ENCODE measurements at regions not wholly inside any gene's neighbourhood (a gene's known extent, or its start where the extent isn't known, plus 50 kb on each side); places are given as distances from the start of the nearest gene placed in this dataset.

DNA sequence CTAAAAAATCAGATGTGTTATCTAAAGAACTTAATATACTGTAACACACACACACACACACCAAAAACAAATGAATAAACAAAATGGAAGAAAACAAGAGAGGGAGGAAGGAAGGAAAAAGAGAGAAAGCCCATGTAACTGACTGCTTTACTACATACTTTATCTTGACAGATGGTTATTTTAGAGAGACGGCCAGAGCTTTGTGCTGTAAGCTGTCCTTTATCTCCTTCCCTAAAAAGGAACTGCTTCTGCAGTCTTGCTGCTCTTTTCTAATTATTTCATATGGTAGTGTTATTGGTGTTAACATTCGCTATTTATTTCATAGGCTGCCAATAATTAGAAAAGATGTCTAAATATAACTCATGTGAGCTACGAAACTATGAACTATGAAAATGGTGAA lies 1384.6 kb downstream of the MRPL39 start:
- TF ChIP-seq SPI1 (IDR thresholded peaks at IDR 0.05; ENCODE audit: low read depth, low read length) (no peak), POLR2A (IDR thresholded peaks at IDR 0.05; ENCODE audit: low read depth, low read length) (no peak), POU2F2 (IDR thresholded peaks at IDR 0.05; ENCODE audit: low read depth, low read length) (no peak), PAX5 (IDR thresholded peaks at IDR 0.05; ENCODE audit: insufficient read depth, low read length, severe bottlenecking) (no peak), TAF1 (IDR thresholded peaks at IDR 0.05; ENCODE audit: low read depth, low read length) (no peak)
- DNase-seq (ENCODE audit: insufficient read length, low spot score) (no peak), FAIRE-seq (no peak)

DNA sequence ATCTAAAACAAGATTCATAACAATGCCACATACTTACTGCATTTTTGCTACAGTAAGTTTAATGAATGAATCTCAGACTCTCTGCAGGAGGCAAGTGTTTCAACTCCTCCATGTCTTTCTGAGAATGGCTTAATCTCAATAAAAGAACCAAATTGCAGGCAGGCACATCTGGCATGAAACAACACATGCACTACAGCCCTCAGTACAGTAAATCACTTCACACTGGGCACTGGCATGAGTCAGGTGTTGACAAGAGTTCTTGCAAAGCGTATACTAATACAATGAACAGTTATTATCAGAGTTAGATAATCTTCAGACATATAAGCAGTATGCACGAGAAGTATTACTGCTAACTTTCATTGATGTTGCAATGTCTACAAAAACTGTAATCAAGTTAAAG lies 1386.8 kb downstream of the MRPL39 start:
- TF ChIP-seq SPI1 (IDR thresholded peaks at IDR 0.05; ENCODE audit: low read depth, low read length) (no peak), POLR2AphosphoS5 (IDR thresholded peaks at IDR 0.05; ENCODE audit: low read depth, low read length) (no peak), POU2F2 (IDR thresholded peaks at IDR 0.05; ENCODE audit: low read depth, low read length) (no peak)
- FAIRE-seq: no peak
- DNase-seq (ENCODE audit: insufficient read length, low spot score): no peak

DNA sequence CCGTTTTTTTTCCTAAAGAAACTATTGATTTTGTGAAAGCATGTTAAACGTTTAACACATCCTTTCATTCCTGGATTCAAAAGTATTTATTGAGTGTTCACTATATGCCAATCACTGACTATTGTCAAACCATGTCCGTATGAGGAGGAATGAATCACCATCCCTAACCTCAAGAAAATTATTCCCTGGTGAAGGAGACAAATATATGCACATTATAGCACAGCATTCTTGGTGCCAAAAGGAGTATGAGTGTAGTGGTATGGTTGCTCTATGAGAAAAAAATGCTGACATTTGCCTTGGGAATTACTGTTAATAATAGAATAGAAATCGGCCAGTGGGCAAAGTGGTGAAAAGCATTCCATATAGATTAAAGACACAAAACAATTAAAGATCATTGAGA lies 1390.1 kb downstream of the MRPL39 start:
- TF ChIP-seq POLR2AphosphoS5 (IDR thresholded peaks at IDR 0.05; ENCODE audit: low read depth, low read length) (no peak), PAX5 (IDR thresholded peaks at IDR 0.05; ENCODE audit: insufficient read depth, low read length, severe bottlenecking) (no peak), TAF1 (IDR thresholded peaks at IDR 0.05; ENCODE audit: low read depth, low read length) (no peak), SPI1 (IDR thresholded peaks at IDR 0.05; ENCODE audit: low read depth, low read length) (no peak)
- FAIRE-seq: no peak
- no peak for DNase-seq (ENCODE audit: insufficient read length, low spot score)

DNA sequence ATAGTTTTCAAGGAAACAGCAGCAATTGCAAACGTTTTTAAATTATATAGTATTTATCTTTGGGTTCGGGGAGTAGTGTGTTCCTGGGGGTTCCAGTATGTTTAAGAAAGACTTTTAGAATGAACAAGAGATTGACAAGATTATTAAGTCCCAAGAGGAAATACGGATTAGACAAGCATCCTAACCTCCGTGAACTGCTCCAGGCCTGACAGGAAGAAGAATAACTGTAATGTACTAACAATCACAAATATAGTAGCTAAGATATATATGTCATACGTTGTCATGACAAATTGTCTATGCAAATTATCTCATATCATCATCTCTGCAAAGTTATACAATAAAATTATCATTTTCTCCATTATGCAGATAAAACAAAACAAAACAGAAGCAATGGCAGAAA lies 1397.2 kb downstream of the MRPL39 start:
- TF ChIP-seq POLR2AphosphoS5 (IDR thresholded peaks at IDR 0.05; ENCODE audit: low read depth, low read length) (no peak), PAX5 (IDR thresholded peaks at IDR 0.05; ENCODE audit: insufficient read depth, low read length, severe bottlenecking) (no peak), TAF1 (IDR thresholded peaks at IDR 0.05; ENCODE audit: low read depth, low read length) (no peak), POLR2A (IDR thresholded peaks at IDR 0.05; ENCODE audit: low read depth, low read length) (no peak), SPI1 (IDR thresholded peaks at IDR 0.05; ENCODE audit: low read depth, low read length) (no peak), POU2F2 (IDR thresholded peaks at IDR 0.05; ENCODE audit: low read depth, low read length) (no peak)
- no peak for FAIRE-seq
- DNase-seq (ENCODE audit: insufficient read length, low spot score): no peak

DNA sequence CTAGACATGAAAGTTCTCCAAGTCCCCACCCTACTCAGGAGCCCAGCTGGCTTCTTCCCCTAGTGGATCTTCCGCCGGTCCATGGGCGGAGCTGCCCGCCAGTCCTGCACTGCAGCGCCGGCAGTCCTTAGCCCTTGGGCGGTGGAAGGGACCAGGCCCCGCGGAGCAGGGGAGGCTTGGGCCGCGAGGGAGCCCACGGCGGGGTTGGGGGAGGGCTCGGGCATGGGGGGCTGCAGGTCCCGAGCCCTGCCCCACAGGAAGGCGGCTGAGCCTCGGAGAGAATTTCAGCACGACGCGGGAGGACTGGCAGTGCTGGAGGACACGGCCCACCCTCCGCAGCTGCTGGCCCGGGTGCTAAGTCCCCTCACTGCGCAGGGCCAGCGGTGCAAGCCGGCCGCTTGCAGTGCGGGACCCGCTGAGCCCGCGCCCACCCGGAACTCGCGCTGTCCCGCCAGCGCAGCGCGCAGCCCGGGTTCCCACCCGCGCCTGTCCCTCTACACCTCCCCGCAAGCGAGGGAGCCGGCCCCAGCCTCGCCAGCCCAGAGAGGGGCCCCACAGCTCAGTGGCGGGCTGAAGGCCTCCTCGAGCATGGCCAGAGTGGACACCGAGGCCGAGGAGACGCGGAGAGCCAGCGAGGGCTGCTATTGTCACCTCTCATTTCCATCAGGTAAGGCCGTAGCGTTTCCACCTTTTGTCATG lies 1398.6 kb downstream of the MRPL39 start:
- DNase-seq (ENCODE audit: insufficient read length, low spot score) (no peak), FAIRE-seq (no peak)
- TF ChIP-seq POLR2A (IDR thresholded peaks at IDR 0.05; ENCODE audit: low read depth, low read length) (no peak), POLR2AphosphoS5 (IDR thresholded peaks at IDR 0.05; ENCODE audit: low read depth, low read length) (no peak), PAX5 (IDR thresholded peaks at IDR 0.05; ENCODE audit: insufficient read depth, low read length, severe bottlenecking) (no peak), SPI1 (IDR thresholded peaks at IDR 0.05; ENCODE audit: low read depth, low read length) (no peak)

DNA sequence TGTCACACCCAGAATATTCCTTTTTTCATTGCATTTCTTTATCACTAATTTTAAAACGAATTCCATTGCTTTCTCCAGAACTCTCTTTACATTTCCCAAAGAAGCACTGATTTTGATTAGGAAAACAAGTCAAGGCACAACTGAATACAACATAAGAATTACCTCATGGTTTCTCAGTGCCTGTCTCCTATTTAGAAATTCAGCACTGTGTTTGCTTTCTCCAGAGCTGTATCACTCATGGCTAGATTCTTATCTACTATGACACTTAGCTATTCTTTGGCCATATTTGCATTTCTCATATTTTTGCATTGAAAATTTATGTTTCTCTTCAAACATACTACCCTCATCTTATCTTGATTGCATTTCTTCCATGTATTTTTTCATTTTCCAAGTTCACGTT lies 1402.0 kb downstream of the MRPL39 start:
- TF ChIP-seq PAX5 (IDR thresholded peaks at IDR 0.05; ENCODE audit: insufficient read depth, low read length, severe bottlenecking): no peak
- no peak for TF ChIP-seq SPI1 (IDR thresholded peaks at IDR 0.05; ENCODE audit: low read depth, low read length)
- no peak for FAIRE-seq
- DNase-seq (ENCODE audit: insufficient read length, low spot score): no peak

DNA sequence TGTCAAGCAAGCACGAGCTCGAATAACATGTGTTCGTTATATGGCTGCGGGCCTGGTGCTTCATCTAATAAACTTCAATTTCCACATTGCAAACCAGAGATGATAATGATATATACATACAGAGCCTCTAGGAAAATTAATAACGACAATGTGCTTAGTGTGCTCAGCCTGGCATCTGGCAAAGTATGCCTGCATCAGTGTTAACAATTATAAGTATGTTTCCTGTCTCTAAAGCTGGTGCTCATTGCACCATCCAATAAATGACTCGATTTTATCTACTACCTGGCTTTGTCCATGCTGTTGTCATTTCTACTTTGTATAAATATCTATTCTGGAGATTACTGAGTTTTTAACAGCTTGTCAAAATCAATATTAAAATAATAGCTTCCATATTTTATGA lies 1402.6 kb downstream of the MRPL39 start:
- FAIRE-seq (no peak), DNase-seq (ENCODE audit: insufficient read length, low spot score) (no peak)
- no peak for TF ChIP-seq SPI1 (IDR thresholded peaks at IDR 0.05; ENCODE audit: low read depth, low read length)
- TF ChIP-seq POU2F2 (IDR thresholded peaks at IDR 0.05; ENCODE audit: low read depth, low read length): no peak
- no peak for TF ChIP-seq TAF1 (IDR thresholded peaks at IDR 0.05; ENCODE audit: low read depth, low read length)
- TF ChIP-seq PAX5 (IDR thresholded peaks at IDR 0.05; ENCODE audit: insufficient read depth, low read length, severe bottlenecking): no peak
- no peak for TF ChIP-seq POLR2A (IDR thresholded peaks at IDR 0.05; ENCODE audit: low read depth, low read length)
- TF ChIP-seq POLR2AphosphoS5 (IDR thresholded peaks at IDR 0.05; ENCODE audit: low read depth, low read length): no peak

DNA sequence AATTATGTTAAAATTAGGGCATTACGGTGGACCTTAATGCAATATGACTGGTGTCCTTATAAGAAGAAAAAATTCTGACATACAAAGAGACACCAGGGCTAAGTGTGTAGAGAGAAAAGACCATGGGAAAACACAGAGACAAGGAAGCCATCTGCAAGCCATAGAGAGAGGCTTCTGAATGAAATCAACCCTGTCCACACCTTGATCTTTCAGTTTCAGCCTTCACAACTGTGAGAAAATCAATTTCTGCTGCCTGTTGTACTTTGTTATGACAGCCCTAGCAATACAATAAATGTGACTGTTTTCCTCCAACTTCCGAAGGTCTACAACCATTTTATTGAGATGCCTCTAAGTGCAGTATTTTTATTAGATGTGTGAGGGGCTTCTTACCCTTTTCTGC lies 1407.2 kb downstream of the MRPL39 start:
- FAIRE-seq: no peak
- TF ChIP-seq POU2F2 (IDR thresholded peaks at IDR 0.05; ENCODE audit: low read depth, low read length) (no peak), SPI1 (IDR thresholded peaks at IDR 0.05; ENCODE audit: low read depth, low read length) (no peak), POLR2A (IDR thresholded peaks at IDR 0.05; ENCODE audit: low read depth, low read length) (no peak), TAF1 (IDR thresholded peaks at IDR 0.05; ENCODE audit: low read depth, low read length) (no peak), POLR2AphosphoS5 (IDR thresholded peaks at IDR 0.05; ENCODE audit: low read depth, low read length) (no peak), PAX5 (IDR thresholded peaks at IDR 0.05; ENCODE audit: insufficient read depth, low read length, severe bottlenecking) (no peak)

DNA sequence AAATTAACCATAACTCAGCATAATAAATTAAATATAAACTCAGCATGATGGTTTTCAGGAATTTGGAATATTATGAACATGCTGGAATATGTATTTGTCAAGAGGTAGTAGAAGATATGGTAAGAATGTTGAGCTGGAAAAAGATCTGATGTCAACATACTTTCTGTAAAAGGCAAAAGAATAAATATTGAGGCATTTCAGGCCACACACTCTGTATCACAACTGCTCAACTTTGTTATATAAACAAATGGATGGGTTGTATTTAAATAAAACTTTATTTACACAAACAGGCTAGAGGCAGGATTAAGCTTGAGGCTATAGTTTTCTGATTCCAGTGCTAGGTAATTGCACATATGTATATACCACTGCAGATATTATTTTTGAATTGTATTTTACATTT lies 1409.4 kb downstream of the MRPL39 start:
- DNase-seq (ENCODE audit: insufficient read length, low spot score) (no peak), FAIRE-seq (no peak)
- TF ChIP-seq POLR2A (IDR thresholded peaks at IDR 0.05; ENCODE audit: low read depth, low read length) (no peak), SPI1 (IDR thresholded peaks at IDR 0.05; ENCODE audit: low read depth, low read length) (no peak), PAX5 (IDR thresholded peaks at IDR 0.05; ENCODE audit: insufficient read depth, low read length, severe bottlenecking) (no peak), POU2F2 (IDR thresholded peaks at IDR 0.05; ENCODE audit: low read depth, low read length) (no peak), TAF1 (IDR thresholded peaks at IDR 0.05; ENCODE audit: low read depth, low read length) (no peak), POLR2AphosphoS5 (IDR thresholded peaks at IDR 0.05; ENCODE audit: low read depth, low read length) (no peak)

More for the DNA sequence above, 1407.2 kb downstream of the MRPL39 start:
- DNase-seq (ENCODE audit: insufficient read length, low spot score): no peak

DNA sequence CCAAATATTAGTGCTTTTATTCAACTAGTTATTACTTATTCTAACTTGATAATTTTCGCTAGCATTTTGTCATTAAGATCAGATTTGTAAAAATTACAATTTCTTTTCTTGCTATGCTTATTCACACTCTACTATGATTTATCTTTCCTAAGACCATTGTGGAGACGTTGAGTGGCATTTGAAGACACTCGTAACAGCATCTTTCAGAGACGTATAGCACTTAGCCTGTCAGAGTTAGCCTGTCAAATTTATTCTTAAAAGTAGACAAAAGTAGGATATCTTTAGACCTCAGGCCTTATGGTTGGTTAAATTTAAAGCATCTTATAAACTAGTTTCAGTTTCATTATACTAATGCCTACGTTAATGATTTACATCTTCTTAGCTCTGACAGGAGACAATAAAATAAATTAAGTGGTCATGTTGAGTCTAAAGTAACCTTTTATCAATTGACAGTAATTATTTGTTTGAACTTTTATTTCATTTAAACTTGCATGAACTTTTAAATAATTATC lies 1410.1 kb downstream of the MRPL39 start:
- no peak for DNase-seq (ENCODE audit: insufficient read length, low spot score)
- no peak for TF ChIP-seq POLR2AphosphoS5 (IDR thresholded peaks at IDR 0.05; ENCODE audit: low read depth, low read length)
- no peak for TF ChIP-seq TAF1 (IDR thresholded peaks at IDR 0.05; ENCODE audit: low read depth, low read length)
- no peak for TF ChIP-seq PAX5 (IDR thresholded peaks at IDR 0.05; ENCODE audit: insufficient read depth, low read length, severe bottlenecking)
- no peak for TF ChIP-seq SPI1 (IDR thresholded peaks at IDR 0.05; ENCODE audit: low read depth, low read length)
- TF ChIP-seq POU2F2 (IDR thresholded peaks at IDR 0.05; ENCODE audit: low read depth, low read length): no peak
- TF ChIP-seq POLR2A (IDR thresholded peaks at IDR 0.05; ENCODE audit: low read depth, low read length): no peak
- FAIRE-seq: no peak
